ENCODE measurements at regions not wholly inside any gene's neighbourhood (a gene's known extent, or its start where the extent isn't known, plus 50 kb on each side); places are given as distances from the start of the nearest gene placed in this dataset.

GRCh38 chrX:13177921-13178566, 133.6 kb upstream of the FAM9C start:
- H3K4me3 ChIP-seq (ENCODE audit: low read depth, low read length): no peak overlapping the region
- DNase-seq (ENCODE audit: low read depth): no peak
- no peak for TF ChIP-seq CTCF (IDR thresholded peaks at IDR 0.05; ENCODE audit: insufficient read depth, low read depth, low read length)

GRCh38 chrX:13175056-13175455, 130.6 kb upstream of the FAM9C start:
- no peak for DNase-seq (ENCODE audit: low read depth)
- no peak overlapping the region for H3K4me3 ChIP-seq (ENCODE audit: low read depth, low read length)
- no peak for TF ChIP-seq CTCF (IDR thresholded peaks at IDR 0.05; ENCODE audit: insufficient read depth, low read depth, low read length)

- no peak overlapping the region for H3K4me3 ChIP-seq (ENCODE audit: low read depth, low read length)
- no peak for TF ChIP-seq CTCF (IDR thresholded peaks at IDR 0.05; ENCODE audit: insufficient read depth, low read depth, low read length)
- no peak for DNase-seq (ENCODE audit: low read depth)
Observed at GRCh38 chrX:13170966-13171558, 126.6 kb upstream of the FAM9C start.

GRCh38 chrX:13169684-13170083, 125.3 kb upstream of the FAM9C start:
- no peak for TF ChIP-seq CTCF (IDR thresholded peaks at IDR 0.05; ENCODE audit: insufficient read depth, low read depth, low read length)
- no peak for DNase-seq (ENCODE audit: low read depth)
- H3K4me3 ChIP-seq (ENCODE audit: low read depth, low read length): no peak overlapping the region

GRCh38 chrX:13168269-13168668, 123.8 kb upstream of the FAM9C start:
- H3K4me3 ChIP-seq (ENCODE audit: low read depth, low read length): no peak overlapping the region
- no peak for DNase-seq (ENCODE audit: low read depth)
- no peak for TF ChIP-seq CTCF (IDR thresholded peaks at IDR 0.05; ENCODE audit: insufficient read depth, low read depth, low read length)

GRCh38 chrX:13167481-13168231, 123.2 kb upstream of the FAM9C start:
- H3K4me3 ChIP-seq (ENCODE audit: low read depth, low read length): no peak overlapping the region
- no peak for TF ChIP-seq CTCF (IDR thresholded peaks at IDR 0.05; ENCODE audit: insufficient read depth, low read depth, low read length)
- peak; percentile 46 for DNase-seq (ENCODE audit: low read depth)
